ENCODE measurements at regions not wholly inside any gene's neighbourhood (a gene's known extent, or its start where the extent isn't known, plus 50 kb on each side); places are given as distances from the start of the nearest gene placed in this dataset.
"Not testable (repeated sequence)": the region's sequence is repeated elsewhere in the genome, so short reads cannot be mapped to it uniquely, and the experiment has no call there.

DNA sequence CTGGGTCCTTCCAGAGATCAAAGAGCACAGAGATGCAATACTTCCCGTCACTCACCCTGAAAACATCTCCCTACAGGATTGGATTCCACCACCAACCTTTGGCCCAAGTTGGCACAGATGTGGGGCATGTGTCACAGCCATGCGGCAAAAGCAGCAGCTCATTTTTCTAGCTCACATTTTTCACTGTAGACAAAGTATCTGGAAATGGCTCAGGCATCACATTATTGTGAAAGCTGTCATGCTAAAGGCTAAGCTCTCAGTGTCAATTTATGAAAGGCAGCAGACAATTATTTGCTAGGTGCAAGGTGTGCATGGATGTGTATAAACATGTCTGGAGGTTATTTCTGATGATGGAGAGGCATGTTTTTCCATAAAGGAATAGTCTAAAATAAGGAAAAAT, 213.3 kb upstream of the PRNP start:
- ATAC-seq: no peak

DNA sequence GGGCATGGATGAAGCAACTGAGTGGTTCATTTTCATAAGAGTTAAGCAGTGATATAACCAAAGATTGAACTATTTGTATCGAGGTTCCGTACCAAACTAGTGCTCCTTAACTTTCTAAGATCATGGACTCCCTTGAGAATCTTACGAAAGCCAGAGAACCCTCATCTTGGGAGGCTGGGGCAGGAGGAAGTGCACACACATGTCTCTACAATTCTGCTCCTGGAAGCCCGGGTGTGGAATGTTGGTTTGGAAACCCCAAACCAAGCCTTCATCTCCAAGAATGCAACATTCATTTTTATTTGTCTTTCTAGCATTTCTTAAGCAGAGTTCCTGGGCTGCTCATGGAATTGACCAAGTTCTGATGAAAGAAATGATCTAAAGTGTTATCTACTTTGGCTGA, 215.0 kb upstream of the PRNP start:
- H3K36me3 Mint-ChIP-seq: no peaks in the 10 kb centered on the region
- H3K9me3 Mint-ChIP-seq: no peaks in the 10 kb centered on the region
- H3K27ac Mint-ChIP-seq: no peak overlapping the region
- ATAC-seq: no peak
- no peak for DNase-seq (ENCODE audit: low spot score in 2 of 2)

More for the DNA sequence above, 213.3 kb upstream of the PRNP start:
- DNase-seq (ENCODE audit: low spot score in 2 of 2): no peak
- Mint-ChIP-seq H3K36me3 (no peaks in the 10 kb centered on the region), H3K9me3 (no peaks in the 10 kb centered on the region), H3K27ac (no peak overlapping the region)

GRCh38 chr20:4470375-4470774, 215.9 kb upstream of the PRNP start:
- no peak for DNase-seq (ENCODE audit: low spot score in 2 of 2)
- no peak for ATAC-seq

GRCh38 chr20:4469910-4470309, 216.3 kb upstream of the PRNP start:
- no peaks in the 10 kb centered on the region for H3K36me3 Mint-ChIP-seq
- DNase-seq (ENCODE audit: low spot score in 2 of 2) (no peak), ATAC-seq (no peak)
- H3K27ac Mint-ChIP-seq: no peak overlapping the region
- no peaks in the 10 kb centered on the region for H3K9me3 Mint-ChIP-seq

More at GRCh38 chr20:4470375-4470774, 215.9 kb upstream of the PRNP start:
- no peak overlapping the region for H3K27ac Mint-ChIP-seq
- H3K9me3 Mint-ChIP-seq: no peaks in the 10 kb centered on the region
- no peaks in the 10 kb centered on the region for H3K36me3 Mint-ChIP-seq

GRCh38 chr20:4468114-4468513, 218.1 kb upstream of the PRNP start:
- no peak overlapping the region for H3K27ac Mint-ChIP-seq
- DNase-seq (ENCODE audit: low spot score in 2 of 2) (no peak), ATAC-seq (no peak)
- H3K9me3 Mint-ChIP-seq: no peaks in the 10 kb centered on the region
- H3K36me3 Mint-ChIP-seq: no peaks in the 10 kb centered on the region

DNA sequence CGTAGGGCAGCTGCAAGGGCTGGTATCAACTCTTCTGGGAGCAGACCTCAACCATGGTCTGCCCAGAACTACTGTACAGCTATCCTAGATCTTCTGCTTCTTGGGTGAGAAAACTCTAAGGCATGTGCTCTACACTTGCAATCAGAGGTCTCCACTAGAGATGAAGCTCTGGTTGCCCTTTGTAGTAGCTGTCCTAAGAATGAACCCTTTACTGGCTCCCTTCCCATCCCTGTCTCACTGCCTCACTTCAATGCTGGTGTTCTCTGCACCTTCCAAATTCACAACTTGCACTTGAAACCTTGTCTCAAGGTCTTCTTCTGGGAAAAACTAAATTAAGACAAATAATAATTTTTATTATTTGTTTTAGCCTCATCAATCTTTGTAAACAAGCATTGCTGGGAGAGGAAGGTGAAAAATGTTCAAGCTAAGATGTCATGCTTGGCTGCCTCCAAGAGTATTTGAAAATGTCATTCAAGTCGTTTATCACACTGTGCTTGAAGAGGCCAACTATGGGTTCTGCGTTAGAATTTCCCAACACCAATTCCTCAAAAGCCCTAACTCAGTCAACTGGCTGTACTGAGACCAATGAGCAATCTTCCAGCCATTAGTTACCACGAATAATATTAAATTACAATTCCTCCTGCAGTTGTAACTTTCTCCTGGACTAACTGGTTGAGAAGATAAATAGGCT, 216.9 kb upstream of the ADRA1D start:
- Mint-ChIP-seq H3K9me3 (no peaks in the 10 kb centered on the region), H3K27ac (no peak overlapping the region), H3K36me3 (no peaks in the 10 kb centered on the region)
- no peak for ATAC-seq
- no peak for DNase-seq (ENCODE audit: low spot score in 2 of 2)

DNA sequence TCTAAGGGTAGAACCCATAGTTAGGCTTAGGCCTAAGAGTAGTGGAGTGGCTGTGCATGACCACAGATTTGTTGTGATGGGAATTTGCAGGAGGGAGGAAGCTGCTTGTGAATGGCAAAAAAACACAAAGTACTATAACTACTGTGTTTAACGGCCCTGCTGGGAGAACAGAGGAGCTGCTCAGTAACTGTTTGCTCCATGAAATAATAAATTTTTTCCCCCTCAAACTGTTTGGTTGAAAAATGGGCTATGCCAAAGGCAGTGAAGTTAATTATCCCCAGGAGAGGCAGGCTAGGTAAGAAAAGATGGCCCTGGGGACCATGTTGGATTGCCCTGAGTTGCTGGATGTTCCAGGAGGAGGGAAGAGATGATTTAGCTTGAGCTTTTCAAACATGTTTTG, 216.1 kb upstream of the ADRA1D start:
- ATAC-seq (no peak), DNase-seq (ENCODE audit: low spot score in 2 of 2) (no peak)
- Mint-ChIP-seq H3K36me3 (no peaks in the 10 kb centered on the region), H3K9me3 (no peaks in the 10 kb centered on the region), H3K27ac (no peak overlapping the region)

- H3K27ac Mint-ChIP-seq; H3K36me3 Mint-ChIP-seq; DNase-seq (ENCODE audit: low spot score in 2 of 2); H3K9me3 Mint-ChIP-seq; ATAC-seq: not testable (repeated sequence)
These were observed 213.7 kb upstream of the ADRA1D start for GRCh38 chr20:4462801-4463200.

DNA sequence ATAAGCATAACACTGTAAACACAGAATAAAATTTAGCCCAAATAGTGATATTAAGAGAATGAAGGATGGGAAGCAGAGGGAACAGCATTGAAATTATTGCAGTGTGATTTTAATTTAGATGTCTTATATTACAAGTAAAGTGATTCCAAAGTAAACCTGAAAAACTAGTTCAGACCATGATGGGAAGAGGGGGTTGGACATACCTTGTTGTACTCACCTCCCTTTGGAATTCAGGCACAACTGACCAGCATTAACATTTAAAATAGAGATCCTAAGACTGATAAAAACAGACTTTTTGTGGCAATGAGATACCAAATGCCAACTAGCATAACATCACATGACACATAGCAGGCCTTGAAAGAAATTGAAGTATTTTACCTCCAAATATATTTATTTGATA, 210.0 kb upstream of the ADRA1D start:
- ATAC-seq (no peak), DNase-seq (ENCODE audit: low spot score in 2 of 2) (no peak)
- Mint-ChIP-seq H3K36me3 (no peaks in the 10 kb centered on the region), H3K27ac (no peak overlapping the region), H3K9me3 (peaks cover 0 to 4% of the 10 kb centered on the region in 2 donors)

GRCh38 chr20:4457566-4458543, 208.8 kb upstream of the ADRA1D start:
- DNase-seq (ENCODE audit: low spot score in 2 of 2): no peak
- no peak for ATAC-seq
- peaks cover 0 to 4% of the 10 kb centered on the region in 2 donors for H3K9me3 Mint-ChIP-seq
- H3K27ac Mint-ChIP-seq: no peak overlapping the region
- H3K36me3 Mint-ChIP-seq: no peaks in the 10 kb centered on the region

DNA sequence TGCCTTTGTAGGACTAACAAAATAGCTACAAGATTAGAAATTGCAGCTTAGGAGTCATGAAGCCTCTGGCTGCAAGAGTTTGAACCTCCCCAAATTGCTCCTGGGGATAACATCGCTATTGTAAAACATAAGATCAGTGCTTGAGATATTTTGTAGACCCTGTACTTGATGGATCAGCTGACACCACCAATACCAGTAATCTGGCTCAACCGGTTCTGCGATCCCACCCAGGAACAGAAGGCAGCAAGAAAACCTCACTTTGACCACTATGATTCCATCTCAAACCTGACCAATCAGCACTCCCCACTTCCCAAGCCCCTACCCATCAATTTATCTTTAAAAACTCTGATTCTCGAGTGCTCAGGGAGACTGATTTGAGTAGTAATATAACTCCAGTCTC, 206.9 kb upstream of the ADRA1D start:
- DNase-seq (ENCODE audit: low spot score in 2 of 2) (no peak), ATAC-seq (no peak)
- Mint-ChIP-seq H3K27ac (no peak overlapping the region), H3K9me3 (peaks cover 0 to 4% of the 10 kb centered on the region in 2 donors), H3K36me3 (no peaks in the 10 kb centered on the region)

DNA sequence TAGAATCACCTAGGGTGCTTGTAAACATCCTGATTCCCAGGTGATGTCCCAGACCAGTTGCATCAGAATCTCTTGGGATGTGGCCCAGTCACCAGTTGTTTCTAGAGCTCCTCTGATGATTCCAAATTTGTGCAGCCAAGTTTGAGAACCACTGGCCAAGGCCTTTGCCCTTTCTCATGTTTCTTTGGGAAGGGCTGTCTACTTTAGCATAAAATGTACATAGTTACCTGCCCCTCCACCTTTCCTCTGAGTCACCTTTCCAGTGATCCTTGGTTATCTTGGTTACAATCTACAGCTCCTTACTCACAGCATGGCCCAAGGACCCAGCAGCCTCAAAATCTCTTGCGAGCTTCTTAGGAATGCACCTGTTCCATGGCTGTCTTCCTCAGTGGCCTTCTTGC, 206.2 kb upstream of the ADRA1D start:
- ATAC-seq (no peak), DNase-seq (ENCODE audit: low spot score in 2 of 2) (no peak)
- Mint-ChIP-seq H3K27ac (no peak overlapping the region), H3K36me3 (no peaks in the 10 kb centered on the region), H3K9me3 (peaks cover 0 to 4% of the 10 kb centered on the region in 2 donors)

GRCh38 chr20:4454111-4454510, 205.0 kb upstream of the ADRA1D start:
- no peaks in the 10 kb centered on the region for H3K36me3 Mint-ChIP-seq
- H3K9me3 Mint-ChIP-seq: peaks cover 0 to 4% of the 10 kb centered on the region in 2 donors
- no peak for DNase-seq (ENCODE audit: low spot score in 2 of 2)
- no peak overlapping the region for H3K27ac Mint-ChIP-seq
- no peak for ATAC-seq

DNA sequence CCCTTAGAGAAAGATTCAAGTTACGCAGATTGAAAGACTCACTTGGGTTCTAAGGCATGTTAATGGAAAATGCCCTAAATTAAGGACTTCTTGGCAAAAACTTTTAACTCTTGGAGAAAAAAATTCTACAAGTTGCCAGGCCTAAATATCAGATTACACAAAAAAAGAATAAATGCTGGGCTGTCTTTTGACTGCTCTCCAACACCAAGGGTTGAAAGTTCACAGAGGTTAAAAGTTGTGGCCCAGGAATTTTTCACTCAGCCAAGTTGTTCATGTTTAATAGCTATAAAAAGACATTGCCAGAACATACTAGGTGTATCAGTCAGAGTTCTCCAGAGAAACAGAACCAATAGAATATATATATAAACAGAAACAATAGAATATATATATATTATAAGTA, 204.3 kb upstream of the ADRA1D start:
- Mint-ChIP-seq H3K27ac (no peak overlapping the region), H3K36me3 (no peaks in the 10 kb centered on the region)
- ATAC-seq: no peak

GRCh38 chr20:4451487-4452081, 202.5 kb upstream of the ADRA1D start:
- H3K36me3 Mint-ChIP-seq: no peaks in the 10 kb centered on the region
- DNase-seq (ENCODE audit: low spot score in 2 of 2) (no peak), ATAC-seq (no peak)
- no peak overlapping the region for H3K27ac Mint-ChIP-seq
- no peaks in the 10 kb centered on the region for H3K9me3 Mint-ChIP-seq

More for the DNA sequence above, 204.3 kb upstream of the ADRA1D start:
- DNase-seq (ENCODE audit: low spot score in 2 of 2): no peak
- H3K9me3 Mint-ChIP-seq: peaks cover 0 to 4% of the 10 kb centered on the region in 2 donors

GRCh38 chr20:4449957-4450715, 201.0 kb upstream of the ADRA1D start:
- DNase-seq (ENCODE audit: low spot score in 2 of 2) (no peak), ATAC-seq (no peak)
- Mint-ChIP-seq H3K9me3 (no peaks in the 10 kb centered on the region), H3K36me3 (no peaks in the 10 kb centered on the region), H3K27ac (no peak overlapping the region)

- no peak for ATAC-seq
- H3K9me3 Mint-ChIP-seq: no peaks in the 10 kb centered on the region
- DNase-seq (ENCODE audit: low spot score in 2 of 2): no peak
- no peak overlapping the region for H3K27ac Mint-ChIP-seq
- no peaks in the 10 kb centered on the region for H3K36me3 Mint-ChIP-seq
These were observed 196.7 kb upstream of the ADRA1D start for GRCh38 chr20:4445784-4446183.
